RCC 7860 (cell line): ENCODE measurements at regions not wholly inside any gene's neighbourhood (a gene's known extent, or its start where the extent isn't known, plus 50 kb on each side); places are given as distances from the start of the nearest gene placed in this dataset.
A peak's percentile ranks its signal among the peaks of the same experiment; 100 is the strongest.

ENCODE experiments used
- DNase-seq: peaks from one replicate; pipeline ENCODE4 v3.0.0-alpha.2; 2015; ENCODE audit warnings: low spot score
- FAIRE-seq: peaks from 2 replicates; lab custom pipeline; 2012; peaks lifted over from hg19 to GRCh38; lab: Jason Lieb, UNC

- no peak for DNase-seq
- no peak for FAIRE-seq
Measured at GRCh38 chr1:201609661-201610318, 70.9 kb downstream of the NAV1 start.

DNA sequence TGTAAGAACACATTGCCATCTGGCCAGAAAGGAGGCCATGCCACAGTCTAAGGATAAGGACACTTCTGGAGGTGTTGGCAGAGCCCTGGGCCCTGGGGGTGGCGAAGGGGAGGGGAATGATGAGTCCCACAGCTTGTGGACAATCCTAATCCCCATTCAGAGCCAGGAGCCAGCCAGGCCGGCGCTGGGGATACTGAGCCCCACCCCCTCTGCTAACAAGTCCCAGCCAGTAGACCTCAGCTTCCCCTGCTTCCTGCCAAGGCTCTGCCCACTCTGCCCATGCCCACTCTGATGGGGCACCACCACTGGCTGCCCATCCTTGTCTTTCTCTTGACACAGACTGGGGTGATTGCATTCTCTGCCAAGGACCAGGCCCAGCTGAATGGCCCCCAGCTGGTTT lies 71.9 kb downstream of the NAV1 start:
- no peak for FAIRE-seq
- DNase-seq: no peak

GRCh38 chr1:201612645-201613044 lies 73.7 kb downstream of the NAV1 start:
- FAIRE-seq: no peak
- no peak for DNase-seq

GRCh38 chr1:201614262-201615015 lies 75.5 kb downstream of the NAV1 start:
- no peak for FAIRE-seq

GRCh38 chr1:201617157-201617556 lies 78.2 kb downstream of the NAV1 start:
- FAIRE-seq: no peak
- DNase-seq: no peak

More at GRCh38 chr1:201614262-201615015, 75.5 kb downstream of the NAV1 start:
- no peak for DNase-seq

DNA sequence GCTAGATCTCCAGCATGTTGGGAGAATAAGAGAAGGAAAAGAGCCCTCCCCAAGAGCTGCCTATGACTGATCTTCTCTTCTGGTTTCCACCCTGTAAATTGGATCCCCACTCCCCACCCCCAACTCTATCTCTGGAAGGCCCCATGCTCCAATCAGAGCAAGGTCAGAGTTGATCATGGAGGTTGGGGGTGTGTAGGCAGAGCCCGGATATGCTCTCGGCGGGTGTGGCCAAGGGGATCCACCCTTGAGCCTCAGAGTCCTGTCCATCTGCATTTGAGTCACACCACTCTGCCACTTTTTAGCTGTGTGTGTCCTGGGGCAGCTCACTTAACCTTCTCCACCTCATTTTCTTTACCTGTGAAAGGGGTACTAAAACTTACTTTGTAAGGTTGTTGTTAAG lies 79.5 kb downstream of the NAV1 start:
- no peak for FAIRE-seq

DNA sequence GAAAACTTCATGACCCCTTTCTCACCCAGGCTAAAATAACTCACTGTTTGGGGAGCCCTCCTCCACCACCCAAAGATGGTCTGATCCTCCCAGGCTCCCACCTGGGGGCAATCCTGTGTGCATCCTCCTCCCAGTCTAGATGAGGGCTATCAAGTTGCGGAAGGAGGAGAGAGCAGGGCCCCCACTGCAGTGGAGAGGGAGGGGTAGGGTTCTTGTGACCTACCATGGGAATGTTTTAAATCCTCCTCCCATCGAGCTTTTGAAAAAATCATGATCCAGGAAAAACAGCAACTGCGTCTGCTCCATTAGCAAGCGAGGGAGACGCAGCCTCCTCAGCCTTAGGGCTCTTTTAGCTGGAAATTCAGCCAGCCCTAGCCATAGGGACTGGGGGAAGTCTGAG lies 80.0 kb downstream of the NAV1 start:
- no peak for DNase-seq
- no peak for FAIRE-seq

More for the DNA sequence above, 79.5 kb downstream of the NAV1 start:
- DNase-seq: no peak

DNA sequence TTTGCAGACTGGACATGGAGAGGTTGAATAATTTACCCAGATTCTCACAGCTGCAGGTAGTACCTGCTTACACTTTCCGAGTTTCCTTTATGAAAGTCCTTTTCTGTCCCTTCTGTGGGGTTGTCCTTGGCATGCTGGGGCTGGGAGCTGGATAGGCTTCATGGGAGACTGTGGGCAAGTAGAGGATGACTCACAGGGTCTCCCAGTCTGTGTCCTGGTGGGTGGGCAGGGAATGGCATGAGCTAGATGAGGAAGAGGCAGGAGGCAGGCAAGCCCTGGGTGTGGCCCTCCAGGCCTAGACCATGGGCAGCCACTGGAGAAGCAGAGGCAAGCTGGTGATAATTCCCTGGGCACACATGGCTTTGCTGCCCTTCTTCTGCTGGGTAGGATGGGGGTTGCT lies 80.6 kb downstream of the NAV1 start:
- DNase-seq: peak; percentile 78
- peak; percentile 79 for FAIRE-seq

DNA sequence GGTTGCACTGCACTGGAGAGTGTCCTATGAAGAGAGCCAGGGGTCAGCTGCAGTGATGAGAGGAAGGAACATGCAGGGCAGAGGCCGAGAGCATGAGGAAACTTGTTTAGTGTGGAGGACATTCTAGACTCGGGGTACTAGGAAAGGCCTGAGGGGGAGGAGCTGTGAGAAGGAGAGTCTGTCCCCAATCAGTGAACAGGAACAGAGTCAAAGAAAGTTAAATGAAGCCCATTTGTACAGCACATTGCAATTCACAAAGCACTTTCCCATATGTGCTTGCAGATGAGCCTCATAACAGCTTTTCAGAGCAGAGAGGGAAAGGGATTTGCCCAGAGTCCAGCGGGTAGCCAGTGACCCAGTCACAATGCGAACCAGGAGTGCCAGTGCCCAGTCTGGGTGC lies 83.4 kb downstream of the NAV1 start:
- FAIRE-seq: no peak

GRCh38 chr1:201622824-201623223 lies 83.9 kb downstream of the NAV1 start:
- no peak for DNase-seq
- no peak for FAIRE-seq

More for the DNA sequence above, 83.4 kb downstream of the NAV1 start:
- DNase-seq: no peak

GRCh38 chr1:201624741-201625225 lies 85.9 kb downstream of the NAV1 start:
- DNase-seq (no peak), FAIRE-seq (no peak)

GRCh38 chr1:201625226-201625761 lies 86.4 kb downstream of the NAV1 start:
- peak; percentile 79 for DNase-seq
- peak; percentile 96 for FAIRE-seq

DNA sequence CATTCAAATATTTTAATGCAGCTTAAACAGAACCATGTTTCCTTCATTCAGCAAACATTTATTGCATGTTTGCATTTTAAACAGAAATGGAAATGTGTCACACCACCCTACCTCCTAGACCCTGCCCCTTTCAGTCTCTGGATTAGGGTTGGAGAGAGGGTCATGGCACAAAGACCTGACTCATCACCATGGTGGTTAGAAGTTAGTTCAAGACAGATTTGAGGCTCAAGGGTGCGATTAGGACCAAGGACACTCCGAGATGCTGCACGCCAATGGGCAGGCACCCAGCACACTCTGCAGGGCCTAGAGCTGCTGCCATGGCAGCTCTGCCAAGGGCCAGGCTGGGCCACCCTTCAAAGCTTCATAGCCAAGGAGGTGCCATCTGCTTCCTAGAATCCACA lies 86.9 kb downstream of the NAV1 start:
- FAIRE-seq: no peak

GRCh38 chr1:201626629-201627275 lies 87.8 kb downstream of the NAV1 start:
- FAIRE-seq (no peak), DNase-seq (no peak)

More for the DNA sequence above, 86.9 kb downstream of the NAV1 start:
- no peak for DNase-seq

DNA sequence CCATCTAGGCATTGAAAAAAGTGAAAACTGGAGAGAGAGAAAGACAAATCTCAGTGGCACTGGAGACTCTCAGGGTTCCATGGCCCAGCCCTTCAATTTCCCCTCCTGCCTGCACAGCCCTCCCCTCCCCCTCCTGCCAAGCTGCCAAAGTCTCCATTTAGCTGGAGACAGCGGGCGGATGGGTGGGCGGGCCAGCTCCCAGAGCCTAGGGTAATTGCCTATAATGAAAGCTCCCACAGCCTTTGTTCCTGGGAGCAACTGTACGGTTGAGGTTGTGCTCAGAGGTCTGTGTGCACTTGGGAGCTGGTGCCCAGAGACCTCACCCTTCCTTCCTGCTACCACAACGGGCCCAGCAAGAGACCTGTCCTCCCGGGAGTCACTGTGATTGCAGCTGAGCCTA lies 89.6 kb downstream of the NAV1 start:
- DNase-seq (no peak), FAIRE-seq (no peak)

DNA sequence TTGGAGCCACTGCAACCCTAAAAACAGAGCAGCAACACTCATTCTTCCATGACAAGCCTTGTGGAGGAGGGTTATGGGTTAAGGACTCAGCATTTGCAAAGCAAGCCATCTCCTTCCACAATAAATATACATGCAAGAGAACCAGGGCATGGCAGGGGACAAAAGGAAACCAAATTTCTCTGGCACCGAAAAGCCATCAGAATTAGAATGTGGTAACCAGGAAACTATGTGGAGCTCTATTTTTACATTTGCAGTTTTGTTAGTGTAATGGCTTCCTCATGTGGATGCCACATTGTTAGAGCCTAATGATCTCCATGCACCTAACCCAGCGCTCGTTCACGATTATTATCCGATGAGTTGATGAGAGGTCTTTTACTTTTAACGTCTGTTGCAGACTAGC lies 91.7 kb downstream of the NAV1 start:
- DNase-seq (no peak), FAIRE-seq (no peak)

- no peak for FAIRE-seq
- DNase-seq: no peak
Measured at GRCh38 chr1:201631037-201631436, 92.1 kb downstream of the NAV1 start.

GRCh38 chr1:201632364-201632952 lies 93.5 kb downstream of the NAV1 start:
- no peak for DNase-seq
- no peak for FAIRE-seq

GRCh38 chr1:201633297-201633696 lies 94.4 kb downstream of the NAV1 start:
- FAIRE-seq (no peak), DNase-seq (no peak)

DNA sequence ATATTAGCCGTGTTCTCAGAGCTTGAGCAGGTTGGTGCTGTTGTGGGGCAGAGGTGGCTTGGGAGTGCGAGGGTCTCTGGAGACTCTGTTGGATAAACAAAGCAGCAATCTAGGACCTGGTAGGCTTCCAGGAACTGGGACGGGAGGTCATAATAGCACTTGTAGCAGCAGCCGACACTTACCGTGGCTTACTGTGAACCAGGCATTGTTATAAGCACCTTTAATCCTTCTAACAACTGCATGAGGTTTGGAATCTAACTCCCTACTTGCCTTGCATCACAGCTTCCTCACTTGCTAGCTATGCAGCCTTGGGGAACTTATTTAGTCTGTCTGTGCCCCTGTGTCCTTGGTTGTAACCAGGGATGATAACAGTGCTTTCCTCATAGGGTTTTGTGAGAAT lies 94.9 kb downstream of the NAV1 start:
- FAIRE-seq (no peak), DNase-seq (no peak)

DNA sequence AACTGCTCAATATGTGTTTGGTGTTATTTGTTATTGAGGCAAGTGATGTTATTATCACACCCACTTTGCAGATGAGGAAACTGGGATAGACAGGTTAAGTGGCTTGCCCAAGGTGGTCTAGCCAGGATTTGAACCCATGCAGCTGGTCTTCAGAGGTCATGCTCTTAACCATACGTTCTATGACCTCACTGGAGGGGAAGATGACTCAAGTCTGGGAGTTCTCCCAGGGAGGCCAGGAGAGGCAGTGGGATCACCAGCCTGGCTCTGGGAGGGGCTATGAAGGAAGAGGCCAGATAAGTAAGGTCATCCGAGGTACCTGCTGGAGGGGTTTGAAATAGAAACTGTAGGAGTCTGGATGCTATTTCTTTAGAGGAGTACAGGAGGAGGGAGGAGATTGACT lies 95.3 kb downstream of the NAV1 start:
- FAIRE-seq (no peak), DNase-seq (peak; percentile 28)
